WTC11 (cell line): ENCODE measurements at regions not wholly inside any gene's neighbourhood (a gene's known extent, or its start where the extent isn't known, plus 50 kb on each side); places are given as distances from the start of the nearest gene placed in this dataset.

Source experiments
- ATAC-seq: fragments of 200-7000 bp; cut with Tn5 transposase; 2 replicates; pipeline ENCODE4 v1.10.0; 2021; ENCODE audit warnings: mild to moderate bottlenecking, moderate library complexity
- CTCF ChIA-PET: fragments of 300-600 bp; sonication (Branson Sonifier 250); formaldehyde crosslinking; loops from one replicate; lab custom pipeline; 2021; ENCODE audit warnings: antibody characterized with exemption; lab: Charles Lee
- POLR2A ChIA-PET: fragments of 350-600 bp; sonication (Branson Sonifier 250); formaldehyde crosslinking; loops from one replicate; lab custom pipeline; 2021; ENCODE audit warnings: antibody characterized with exemption; lab: Charles Lee
- DNase-seq: peaks from one replicate; pipeline ENCODE4 v3.0.0; 2021; ENCODE audit warnings: low spot score
- H3K27ac Mint-ChIP-seq: 2 replicates; pipeline ENCODE4 v1.8.0; 2021; ENCODE audit warnings: mixed read lengths
- H3K27me3 Mint-ChIP-seq: 2 replicates; pipeline ENCODE4 v1.8.0; 2021; ENCODE audit warnings: low read depth, mild to moderate bottlenecking, moderate library complexity, mixed read lengths
- H3K36me3 Mint-ChIP-seq: 2 replicates; pipeline ENCODE4 v1.8.0; 2021; ENCODE audit warnings: mixed read lengths
- H3K4me1 Mint-ChIP-seq: 2 replicates; pipeline ENCODE4 v1.8.0; 2022; ENCODE audit warnings: mixed read lengths
- H3K4me3 Mint-ChIP-seq: 2 replicates; pipeline ENCODE4 v1.8.0; 2021; ENCODE audit warnings: mild to moderate bottlenecking, moderate library complexity, mixed read lengths
- H3K9me3 Mint-ChIP-seq: 2 replicates; pipeline ENCODE4 v1.8.0; 2021; ENCODE audit warnings: mixed read lengths
- ATF1 ChIP-seq: sonication (generic); formaldehyde crosslinking; IDR thresholded peaks from 2 replicates; pipeline ENCODE4 v1.8.1; 2023; ENCODE audit warnings: mild to moderate bottlenecking, moderate library complexity, missing genetic modification reagents
- ELF4 ChIP-seq: sonication (generic); formaldehyde crosslinking; IDR thresholded peaks from 2 replicates; pipeline ENCODE4 v1.8.1; 2022; ENCODE audit warnings: low read depth, mild to moderate bottlenecking, moderate library complexity, missing genetic modification reagents
- GRHL2 ChIP-seq: fragments of 250-450 bp; sonication (Bioruptor Pico); IDR thresholded peaks from 2 replicates; pipeline ENCODE4 v1.8.0; 2022; ENCODE audit warnings: mild to moderate bottlenecking, moderate library complexity; ENCODE audit not compliant: insufficient replicate concordance, severe bottlenecking
- HMGA2 ChIP-seq: fragments of 250-450 bp; sonication (Bioruptor Pico); IDR thresholded peaks from 2 replicates; pipeline ENCODE4 v1.4.0; 2021; ENCODE audit warnings: mild to moderate bottlenecking, moderate library complexity
- NR2C2 ChIP-seq: sonication (generic); formaldehyde crosslinking; IDR thresholded peaks from 2 replicates; pipeline ENCODE4 v1.8.0; 2022; ENCODE audit warnings: mild to moderate bottlenecking, missing genetic modification reagents
- ZNF219 ChIP-seq: sonication (generic); formaldehyde crosslinking; IDR thresholded peaks from 2 replicates; pipeline ENCODE4 v1.8.0; 2023; ENCODE audit warnings: missing genetic modification reagents, mild to moderate bottlenecking, borderline replicate concordance
- ZNF416 ChIP-seq: fragments of 250-450 bp; sonication (Bioruptor Pico); IDR thresholded peaks from 2 replicates; pipeline ENCODE4 v1.9.0; 2021; ENCODE audit warnings: mild to moderate bottlenecking, inconsistent platforms
- ZNF532 ChIP-seq: fragments of 250-450 bp; sonication (Bioruptor Pico); IDR thresholded peaks from 2 replicates; pipeline ENCODE4 v1.9.0; 2021; ENCODE audit warnings: mild to moderate bottlenecking, borderline replicate concordance
- TF ChIP-seq, protein P1 (sequence below): sonication (generic); formaldehyde crosslinking; IDR thresholded peaks from 2 replicates; pipeline ENCODE4 v1.8.1; 2022; ENCODE audit warnings: missing genetic modification reagents, borderline replicate concordance
- TF ChIP-seq, protein P2 (sequence below): fragments of 250-450 bp; sonication (Bioruptor Pico); IDR thresholded peaks from 2 replicates; pipeline ENCODE4 v1.9.0; 2021; ENCODE audit warnings: mild to moderate bottlenecking
- TF ChIP-seq, protein P3 (sequence below): sonication (generic); formaldehyde crosslinking; IDR thresholded peaks from 2 replicates; pipeline ENCODE4 v1.8.1; 2022; ENCODE audit warnings: mild to moderate bottlenecking, missing genetic modification reagents, moderate library complexity, borderline replicate concordance
- TF ChIP-seq, protein P4 (sequence below): sonication (generic); formaldehyde crosslinking; IDR thresholded peaks from 2 replicates; pipeline ENCODE4 v1.8.0; 2022; ENCODE audit warnings: mild to moderate bottlenecking, missing genetic modification reagents
- TF ChIP-seq, protein P5 (sequence below): sonication (generic); formaldehyde crosslinking; IDR thresholded peaks from 2 replicates; pipeline ENCODE4 v1.8.0; 2023; ENCODE audit warnings: missing genetic modification reagents, mild to moderate bottlenecking, borderline replicate concordance

GRCh38 chr4:43271946-43272345 lies 379.4 kb downstream of the GRXCR1 start:
- ATAC-seq (no peak), DNase-seq (no peak)
- Mint-ChIP-seq H3K27me3 (no peaks in the 10 kb centered on the region), H3K36me3 (0 out of 2 replicates have a peak, but pooled peaks cover 4% of the 10 kb centered on the region), H3K4me1 (peaks cover 27% of the 10 kb centered on the region), H3K27ac (no peak overlapping the region), H3K4me3 (no peak overlapping the region), H3K9me3 (peaks cover 17% of the 10 kb centered on the region)
- TF ChIP-seq, protein P1, sequence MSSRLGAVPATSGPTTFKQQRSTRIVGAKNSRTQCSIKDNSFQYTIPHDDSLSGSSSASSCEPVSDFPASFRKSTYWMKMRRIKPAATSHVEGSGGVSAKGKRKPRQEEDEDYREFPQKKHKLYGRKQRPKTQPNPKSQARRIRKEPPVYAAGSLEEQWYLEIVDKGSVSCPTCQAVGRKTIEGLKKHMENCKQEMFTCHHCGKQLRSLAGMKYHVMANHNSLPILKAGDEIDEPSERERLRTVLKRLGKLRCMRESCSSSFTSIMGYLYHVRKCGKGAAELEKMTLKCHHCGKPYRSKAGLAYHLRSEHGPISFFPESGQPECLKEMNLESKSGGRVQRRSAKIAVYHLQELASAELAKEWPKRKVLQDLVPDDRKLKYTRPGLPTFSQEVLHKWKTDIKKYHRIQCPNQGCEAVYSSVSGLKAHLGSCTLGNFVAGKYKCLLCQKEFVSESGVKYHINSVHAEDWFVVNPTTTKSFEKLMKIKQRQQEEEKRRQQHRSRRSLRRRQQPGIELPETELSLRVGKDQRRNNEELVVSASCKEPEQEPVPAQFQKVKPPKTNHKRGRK: no peak
- no peak for TF ChIP-seq GRHL2 (CRISPR knock-in tag)
- TF ChIP-seq ZNF219 (CRISPR knock-in tag): no peak
- no peak for TF ChIP-seq ZNF532 (CRISPR knock-in tag)
- no peak for TF ChIP-seq ELF4 (CRISPR knock-in tag)
- TF ChIP-seq ZNF416: no peak
- no peak for TF ChIP-seq NR2C2
- TF ChIP-seq, protein P2, sequence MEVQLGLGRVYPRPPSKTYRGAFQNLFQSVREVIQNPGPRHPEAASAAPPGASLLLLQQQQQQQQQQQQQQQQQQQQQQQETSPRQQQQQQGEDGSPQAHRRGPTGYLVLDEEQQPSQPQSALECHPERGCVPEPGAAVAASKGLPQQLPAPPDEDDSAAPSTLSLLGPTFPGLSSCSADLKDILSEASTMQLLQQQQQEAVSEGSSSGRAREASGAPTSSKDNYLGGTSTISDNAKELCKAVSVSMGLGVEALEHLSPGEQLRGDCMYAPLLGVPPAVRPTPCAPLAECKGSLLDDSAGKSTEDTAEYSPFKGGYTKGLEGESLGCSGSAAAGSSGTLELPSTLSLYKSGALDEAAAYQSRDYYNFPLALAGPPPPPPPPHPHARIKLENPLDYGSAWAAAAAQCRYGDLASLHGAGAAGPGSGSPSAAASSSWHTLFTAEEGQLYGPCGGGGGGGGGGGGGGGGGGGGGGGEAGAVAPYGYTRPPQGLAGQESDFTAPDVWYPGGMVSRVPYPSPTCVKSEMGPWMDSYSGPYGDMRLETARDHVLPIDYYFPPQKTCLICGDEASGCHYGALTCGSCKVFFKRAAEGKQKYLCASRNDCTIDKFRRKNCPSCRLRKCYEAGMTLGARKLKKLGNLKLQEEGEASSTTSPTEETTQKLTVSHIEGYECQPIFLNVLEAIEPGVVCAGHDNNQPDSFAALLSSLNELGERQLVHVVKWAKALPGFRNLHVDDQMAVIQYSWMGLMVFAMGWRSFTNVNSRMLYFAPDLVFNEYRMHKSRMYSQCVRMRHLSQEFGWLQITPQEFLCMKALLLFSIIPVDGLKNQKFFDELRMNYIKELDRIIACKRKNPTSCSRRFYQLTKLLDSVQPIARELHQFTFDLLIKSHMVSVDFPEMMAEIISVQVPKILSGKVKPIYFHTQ (CRISPR knock-in tag): no peak
- no peak for TF ChIP-seq ATF1 (CRISPR knock-in tag)
- TF ChIP-seq, protein P3, sequence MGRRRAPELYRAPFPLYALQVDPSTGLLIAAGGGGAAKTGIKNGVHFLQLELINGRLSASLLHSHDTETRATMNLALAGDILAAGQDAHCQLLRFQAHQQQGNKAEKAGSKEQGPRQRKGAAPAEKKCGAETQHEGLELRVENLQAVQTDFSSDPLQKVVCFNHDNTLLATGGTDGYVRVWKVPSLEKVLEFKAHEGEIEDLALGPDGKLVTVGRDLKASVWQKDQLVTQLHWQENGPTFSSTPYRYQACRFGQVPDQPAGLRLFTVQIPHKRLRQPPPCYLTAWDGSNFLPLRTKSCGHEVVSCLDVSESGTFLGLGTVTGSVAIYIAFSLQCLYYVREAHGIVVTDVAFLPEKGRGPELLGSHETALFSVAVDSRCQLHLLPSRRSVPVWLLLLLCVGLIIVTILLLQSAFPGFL (CRISPR knock-in tag): no peak
- no peak for TF ChIP-seq HMGA2 (CRISPR knock-in tag)
- TF ChIP-seq, protein P4, sequence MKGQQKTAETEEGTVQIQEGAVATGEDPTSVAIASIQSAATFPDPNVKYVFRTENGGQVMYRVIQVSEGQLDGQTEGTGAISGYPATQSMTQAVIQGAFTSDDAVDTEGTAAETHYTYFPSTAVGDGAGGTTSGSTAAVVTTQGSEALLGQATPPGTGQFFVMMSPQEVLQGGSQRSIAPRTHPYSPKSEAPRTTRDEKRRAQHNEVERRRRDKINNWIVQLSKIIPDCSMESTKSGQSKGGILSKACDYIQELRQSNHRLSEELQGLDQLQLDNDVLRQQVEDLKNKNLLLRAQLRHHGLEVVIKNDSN: no peak
- TF ChIP-seq, protein P5, sequence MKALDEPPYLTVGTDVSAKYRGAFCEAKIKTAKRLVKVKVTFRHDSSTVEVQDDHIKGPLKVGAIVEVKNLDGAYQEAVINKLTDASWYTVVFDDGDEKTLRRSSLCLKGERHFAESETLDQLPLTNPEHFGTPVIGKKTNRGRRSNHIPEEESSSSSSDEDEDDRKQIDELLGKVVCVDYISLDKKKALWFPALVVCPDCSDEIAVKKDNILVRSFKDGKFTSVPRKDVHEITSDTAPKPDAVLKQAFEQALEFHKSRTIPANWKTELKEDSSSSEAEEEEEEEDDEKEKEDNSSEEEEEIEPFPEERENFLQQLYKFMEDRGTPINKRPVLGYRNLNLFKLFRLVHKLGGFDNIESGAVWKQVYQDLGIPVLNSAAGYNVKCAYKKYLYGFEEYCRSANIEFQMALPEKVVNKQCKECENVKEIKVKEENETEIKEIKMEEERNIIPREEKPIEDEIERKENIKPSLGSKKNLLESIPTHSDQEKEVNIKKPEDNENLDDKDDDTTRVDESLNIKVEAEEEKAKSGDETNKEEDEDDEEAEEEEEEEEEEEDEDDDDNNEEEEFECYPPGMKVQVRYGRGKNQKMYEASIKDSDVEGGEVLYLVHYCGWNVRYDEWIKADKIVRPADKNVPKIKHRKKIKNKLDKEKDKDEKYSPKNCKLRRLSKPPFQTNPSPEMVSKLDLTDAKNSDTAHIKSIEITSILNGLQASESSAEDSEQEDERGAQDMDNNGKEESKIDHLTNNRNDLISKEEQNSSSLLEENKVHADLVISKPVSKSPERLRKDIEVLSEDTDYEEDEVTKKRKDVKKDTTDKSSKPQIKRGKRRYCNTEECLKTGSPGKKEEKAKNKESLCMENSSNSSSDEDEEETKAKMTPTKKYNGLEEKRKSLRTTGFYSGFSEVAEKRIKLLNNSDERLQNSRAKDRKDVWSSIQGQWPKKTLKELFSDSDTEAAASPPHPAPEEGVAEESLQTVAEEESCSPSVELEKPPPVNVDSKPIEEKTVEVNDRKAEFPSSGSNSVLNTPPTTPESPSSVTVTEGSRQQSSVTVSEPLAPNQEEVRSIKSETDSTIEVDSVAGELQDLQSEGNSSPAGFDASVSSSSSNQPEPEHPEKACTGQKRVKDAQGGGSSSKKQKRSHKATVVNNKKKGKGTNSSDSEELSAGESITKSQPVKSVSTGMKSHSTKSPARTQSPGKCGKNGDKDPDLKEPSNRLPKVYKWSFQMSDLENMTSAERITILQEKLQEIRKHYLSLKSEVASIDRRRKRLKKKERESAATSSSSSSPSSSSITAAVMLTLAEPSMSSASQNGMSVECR (CRISPR knock-in tag): no peak
- ChIA-PET POLR2A (no interaction called here), CTCF (no interaction called here)
